ENCODE measurements at regions not wholly inside any gene's neighbourhood (a gene's known extent, or its start where the extent isn't known, plus 50 kb on each side); places are given as distances from the start of the nearest gene placed in this dataset.
A peak's percentile ranks its signal among the peaks of the same experiment; 100 is the strongest.
"Not testable (repeated sequence)": the region's sequence is repeated elsewhere in the genome, so short reads cannot be mapped to it uniquely, and the experiment has no call there.

- ATAC-seq: no peak
- Mint-ChIP-seq H3K27ac (no peak overlapping the region), H3K4me1 (no peaks in the 10 kb centered on the region), H3K36me3 (no peaks in the 10 kb centered on the region), H3K27me3 (peaks cover 0 to 1% (median 0%) of the 10 kb centered on the region in 5 donors), H3K4me3 (no peak overlapping the region), H3K9me3 (peaks cover 0 to 3% (median 0%) of the 10 kb centered on the region in 9 donors)
- POLR2A ChIA-PET: no interaction called here
- DNase-seq: no peak
Observed at GRCh38 chr14:23723911-23724310, 87.7 kb downstream of the DHRS2 start.

GRCh38 chr14:23725528-23725927 is 89.4 kb downstream of the DHRS2 start:
- H3K36me3 Mint-ChIP-seq: no peaks in the 10 kb centered on the region
- H3K27me3 Mint-ChIP-seq: peaks cover 0 to 11% (median 7%) of the 10 kb centered on the region in 5 donors
- peaks cover 0 to 2% (median 0%) of the 10 kb centered on the region in 4 donors for H3K4me1 Mint-ChIP-seq
- H3K27ac Mint-ChIP-seq: peak overlapping the region in 1 of 10 donors; percentile 25
- ATAC-seq (no peak), DNase-seq (no peak)
- peaks cover 0 to 3% (median 0%) of the 10 kb centered on the region in 9 donors for H3K9me3 Mint-ChIP-seq
- H3K4me3 Mint-ChIP-seq: no peak overlapping the region
- POLR2A ChIA-PET: no interaction called here

DNA sequence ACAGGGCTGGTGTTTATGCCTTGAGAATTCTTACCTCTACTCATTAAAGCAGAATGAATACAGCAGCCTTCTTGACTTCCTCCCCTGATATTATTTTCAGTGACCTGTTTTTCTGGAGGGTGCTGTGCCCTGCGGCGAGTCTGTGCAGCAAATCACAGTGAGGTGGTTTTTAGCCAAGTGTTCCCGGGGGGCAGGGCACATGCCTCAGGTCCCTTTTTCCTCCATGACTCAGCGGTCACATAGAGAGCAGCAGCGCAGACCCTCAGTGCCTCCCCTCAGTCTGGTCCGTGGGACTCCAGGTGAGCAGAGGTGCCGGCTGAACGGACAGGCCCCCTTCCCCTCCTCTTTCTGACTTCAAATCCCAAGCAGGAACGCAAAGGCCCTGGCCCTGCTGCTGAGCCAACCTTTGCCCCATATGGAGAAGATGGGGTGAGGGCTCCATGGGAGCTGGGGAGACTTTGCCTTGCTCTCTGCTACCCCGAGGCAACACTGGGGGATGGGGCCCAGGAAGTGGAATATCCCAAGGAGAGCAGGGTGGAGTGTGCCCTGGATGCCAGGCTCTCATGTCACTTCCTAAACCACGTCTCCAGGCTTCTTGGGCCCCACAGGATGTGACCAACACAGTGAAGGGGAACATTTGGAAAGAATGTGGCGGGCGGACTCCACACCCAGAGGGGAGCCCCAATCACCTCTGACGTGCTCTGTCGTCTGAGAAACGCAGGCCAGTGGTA is 90.0 kb downstream of the DHRS2 start:
- Mint-ChIP-seq H3K27ac (peak overlapping the region in 1 of 10 donors; percentile 25), H3K9me3 (no peaks in the 10 kb centered on the region), H3K36me3 (no peaks in the 10 kb centered on the region), H3K4me3 (no peak overlapping the region), H3K27me3 (peaks cover 0 to 13% (median 6%) of the 10 kb centered on the region in 5 donors), H3K4me1 (peaks cover 0 to 2% (median 0%) of the 10 kb centered on the region in 4 donors)
- POLR2A ChIA-PET: no interaction called here
- no peak for ATAC-seq
- no peak for DNase-seq

GRCh38 chr14:23727566-23728335 is 91.6 kb downstream of the DHRS2 start:
- H3K9me3 Mint-ChIP-seq: no peaks in the 10 kb centered on the region
- H3K4me1 Mint-ChIP-seq: peaks cover 0 to 2% (median 0%) of the 10 kb centered on the region in 4 donors
- no peak overlapping the region for H3K27ac Mint-ChIP-seq
- H3K27me3 Mint-ChIP-seq: peaks cover 0 to 25% (median 11%) of the 10 kb centered on the region in 5 donors
- POLR2A ChIA-PET: no interaction called here
- no peak for ATAC-seq
- no peak overlapping the region for H3K4me3 Mint-ChIP-seq
- peak in 1 of 10 donors; percentile 10 for DNase-seq
- no peaks in the 10 kb centered on the region for H3K36me3 Mint-ChIP-seq

GRCh38 chr14:23728791-23729190 is 92.6 kb downstream of the DHRS2 start:
- DNase-seq: no peak
- H3K9me3 Mint-ChIP-seq: peaks cover 0 to 6% (median 0%) of the 10 kb centered on the region in 9 donors
- no peak for ATAC-seq
- no peaks in the 10 kb centered on the region for H3K36me3 Mint-ChIP-seq
- POLR2A ChIA-PET: interaction anchor here (0.6 kb wide), 1 partner anchor 154 kb away, joined by 4 read pairs; no protein-coding TSS in a partner anchor
- peaks cover 0 to 35% (median 11%) of the 10 kb centered on the region in 5 donors for H3K27me3 Mint-ChIP-seq
- peaks cover 0 to 2% (median 0%) of the 10 kb centered on the region in 4 donors for H3K4me1 Mint-ChIP-seq
- H3K27ac Mint-ChIP-seq: no peak overlapping the region
- H3K4me3 Mint-ChIP-seq: no peak overlapping the region

DNA sequence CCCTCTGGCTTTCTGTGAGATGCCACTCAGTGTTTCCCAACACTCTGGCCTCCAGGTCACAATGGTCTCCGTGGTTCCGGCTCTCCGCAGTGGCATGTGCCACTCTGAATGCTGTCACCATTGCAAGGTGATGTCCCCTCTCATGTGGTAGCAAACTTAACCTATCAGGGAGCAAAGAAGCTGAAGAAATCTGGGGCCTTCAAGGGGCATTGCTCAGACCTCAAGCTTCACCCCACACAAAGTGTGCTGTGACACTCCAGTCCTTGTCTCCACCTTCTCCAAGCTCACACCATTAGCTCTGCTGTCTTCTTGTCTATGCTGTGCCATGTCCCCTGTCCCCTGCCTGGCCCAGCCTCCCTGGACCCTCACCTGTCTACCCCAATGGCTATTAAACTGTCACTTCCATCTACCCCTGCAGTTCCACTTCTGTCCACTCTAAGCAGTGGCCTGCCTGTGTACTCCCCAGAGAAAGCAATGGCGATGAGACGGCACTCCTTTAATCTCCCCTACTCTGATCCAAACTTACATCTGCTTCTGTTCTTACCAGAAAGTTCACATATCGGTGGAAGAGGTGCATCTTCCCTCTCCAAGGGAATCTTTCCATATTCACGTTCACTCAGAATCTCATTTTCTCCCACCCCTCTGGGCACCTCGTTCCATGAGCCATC is 93.7 kb downstream of the DHRS2 start:
- POLR2A ChIA-PET: no interaction called here
- no peak overlapping the region for H3K4me3 Mint-ChIP-seq

GRCh38 chr14:23735394-23735793 is 99.2 kb downstream of the DHRS2 start:
- no peak for DNase-seq
- peaks cover 0 to 29% (median 7%) of the 10 kb centered on the region in 5 donors for H3K27me3 Mint-ChIP-seq

More for the DNA sequence above, 93.7 kb downstream of the DHRS2 start:
- peaks cover 0 to 6% (median 0%) of the 10 kb centered on the region in 3 donors for H3K36me3 Mint-ChIP-seq
- peaks cover 0 to 9% (median 6%) of the 10 kb centered on the region in 9 donors for H3K9me3 Mint-ChIP-seq
- no peak for ATAC-seq
- peaks cover 0 to 37% (median 11%) of the 10 kb centered on the region in 5 donors for H3K27me3 Mint-ChIP-seq
- H3K4me1 Mint-ChIP-seq: peaks cover 0 to 2% (median 0%) of the 10 kb centered on the region in 4 donors
- no peak for DNase-seq
- H3K27ac Mint-ChIP-seq: no peak overlapping the region

DNA sequence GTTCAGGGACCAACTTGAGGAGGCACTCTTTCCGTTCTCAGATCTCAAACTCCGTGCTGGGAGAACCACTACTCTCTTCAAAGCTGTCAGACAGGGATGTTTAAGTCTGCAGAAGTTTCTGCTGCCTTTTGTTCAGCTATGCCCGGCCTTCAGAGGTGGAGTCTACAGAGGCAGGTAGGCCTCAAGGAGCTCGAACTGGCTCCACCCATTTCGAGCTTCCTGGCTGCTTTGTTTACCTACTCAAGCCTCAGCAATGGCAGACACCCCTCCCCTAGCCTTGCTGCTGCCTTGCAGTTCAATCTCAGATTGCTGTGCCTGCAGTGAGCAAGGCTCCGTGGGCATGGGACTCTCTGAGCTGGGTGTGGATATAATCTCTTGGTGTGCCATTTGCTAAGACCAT is 108.2 kb downstream of the DHRS2 start:
- H3K4me1 Mint-ChIP-seq, H3K4me3 Mint-ChIP-seq, DNase-seq, H3K27ac Mint-ChIP-seq, POLR2A ChIA-PET, ATAC-seq: not testable (repeated sequence)
- H3K27me3 Mint-ChIP-seq: peaks cover 18 to 44% (median 40%) of the 10 kb centered on the region in 5 donors
- H3K9me3 Mint-ChIP-seq: peaks cover 0 to 34% (median 9%) of the 10 kb centered on the region in 9 donors
- peaks cover 0 to 13% (median 8%) of the 10 kb centered on the region in 3 donors for H3K36me3 Mint-ChIP-seq

More at GRCh38 chr14:23735394-23735793, 99.2 kb downstream of the DHRS2 start:
- H3K9me3 Mint-ChIP-seq: peaks cover 0 to 49% (median 11%) of the 10 kb centered on the region in 9 donors
- ATAC-seq: no peak
- H3K27ac Mint-ChIP-seq: no peak overlapping the region
- no peak overlapping the region for H3K4me3 Mint-ChIP-seq
- no peaks in the 10 kb centered on the region for H3K4me1 Mint-ChIP-seq
- H3K36me3 Mint-ChIP-seq: peaks cover 0 to 17% (median 0%) of the 10 kb centered on the region in 3 donors
- POLR2A ChIA-PET: no interaction called here

DNA sequence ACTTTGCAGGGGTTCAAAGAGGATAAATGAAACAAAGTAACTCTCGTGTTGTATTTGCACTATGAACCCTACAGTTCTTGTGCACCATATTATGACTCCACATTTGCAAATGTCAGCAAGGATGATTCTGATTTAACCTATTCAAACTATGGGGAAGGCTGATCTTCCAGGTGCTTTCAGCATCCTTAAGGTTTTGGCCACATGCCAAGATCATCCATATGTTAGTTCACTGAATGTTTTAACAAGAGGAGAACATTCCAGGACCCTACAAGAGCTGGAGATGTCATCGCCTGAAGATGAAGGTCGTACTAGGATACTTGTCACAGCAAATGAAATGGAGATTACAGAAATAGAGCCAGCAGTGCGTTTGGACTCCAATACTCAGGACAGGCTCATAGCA is 114.2 kb downstream of the DHRS2 start:
- H3K36me3 Mint-ChIP-seq: no peaks in the 10 kb centered on the region
- ATAC-seq (no peak), DNase-seq (no peak)
- H3K9me3 Mint-ChIP-seq: peaks cover 0 to 2% (median 0%) of the 10 kb centered on the region in 9 donors
- H3K27ac Mint-ChIP-seq: no peak overlapping the region
- no peak overlapping the region for H3K4me3 Mint-ChIP-seq
- POLR2A ChIA-PET: no interaction called here
- H3K4me1 Mint-ChIP-seq: peaks cover 0 to 3% (median 0%) of the 10 kb centered on the region in 4 donors
- peaks cover 9 to 36% (median 21%) of the 10 kb centered on the region in 5 donors for H3K27me3 Mint-ChIP-seq

DNA sequence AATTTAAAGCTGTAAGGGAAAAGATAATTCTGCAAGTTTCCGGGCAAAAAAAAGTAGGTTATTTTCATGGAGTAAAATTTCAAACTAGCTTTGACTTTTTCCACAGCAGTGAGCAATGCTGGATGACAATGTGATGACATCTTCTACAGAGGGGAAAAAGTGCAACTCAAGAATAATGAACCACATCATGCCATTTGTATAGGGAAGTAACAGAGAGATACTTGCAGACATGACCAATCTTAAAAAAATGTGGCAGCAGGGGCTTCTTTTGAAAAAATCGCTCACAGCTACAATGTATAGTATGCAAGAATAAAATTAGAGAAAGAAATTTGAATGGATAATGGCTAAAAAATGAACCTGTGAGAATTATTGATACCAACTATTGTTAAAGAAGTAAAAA is 115.5 kb downstream of the DHRS2 start:
- peaks cover 12 to 36% (median 21%) of the 10 kb centered on the region in 5 donors for H3K27me3 Mint-ChIP-seq
- ATAC-seq (no peak), DNase-seq (no peak)
- peaks cover 0 to under 1% (median 0%) of the 10 kb centered on the region in 9 donors for H3K9me3 Mint-ChIP-seq
- no peaks in the 10 kb centered on the region for H3K4me1 Mint-ChIP-seq
- no peak overlapping the region for H3K27ac Mint-ChIP-seq
- H3K36me3 Mint-ChIP-seq: no peaks in the 10 kb centered on the region
- H3K4me3 Mint-ChIP-seq: no peak overlapping the region
- POLR2A ChIA-PET: no interaction called here

- DNase-seq (no peak), ATAC-seq (no peak)
- Mint-ChIP-seq H3K36me3 (peaks cover 0 to 9% (median 3%) of the 10 kb centered on the region in 3 donors), H3K4me3 (no peak overlapping the region), H3K9me3 (peaks cover 0 to 7% (median 0%) of the 10 kb centered on the region in 9 donors), H3K27ac (no peak overlapping the region), H3K27me3 (peaks cover 9 to 44% (median 21%) of the 10 kb centered on the region in 5 donors), H3K4me1 (no peaks in the 10 kb centered on the region)
- POLR2A ChIA-PET: no interaction called here
Observed at GRCh38 chr14:23763394-23763793, 127.2 kb downstream of the DHRS2 start.

- Mint-ChIP-seq H3K27me3 (peaks cover 2 to 27% (median 15%) of the 10 kb centered on the region in 5 donors), H3K4me1 (no peaks in the 10 kb centered on the region), H3K9me3 (no peaks in the 10 kb centered on the region), H3K36me3 (no peaks in the 10 kb centered on the region), H3K27ac (no peak overlapping the region), H3K4me3 (no peak overlapping the region)
- POLR2A ChIA-PET: no interaction called here
- DNase-seq: no peak
- ATAC-seq: no peak
Observed at GRCh38 chr14:23766737-23767401, 130.7 kb downstream of the DHRS2 start.
